OCI-LY7 (cell line): ENCODE measurements at regions not wholly inside any gene's neighbourhood (a gene's known extent, or its start where the extent isn't known, plus 50 kb on each side); places are given as distances from the start of the nearest gene placed in this dataset.

ENCODE experiments used
- BruUV-seq: library from RNA; stranded (reverse); fragments of 400-500 nt; replicated peaks from 2 replicates; lab custom pipeline; 2021; lab: Mats Ljungman, UMichigan
- CTCF ChIA-PET: fragments of 300-600 bp; sonication (Branson Sonifier 250); formaldehyde crosslinking; loops from one replicate; lab custom pipeline; 2022; ENCODE audit warnings: antibody characterized with exemption; ENCODE audit not compliant: unreplicated experiment; lab: Charles Lee
- POLR2A ChIA-PET: fragments of 300-600 bp; sonication (Branson Sonifier 250); formaldehyde crosslinking; loops from one replicate; lab custom pipeline; 2022; ENCODE audit warnings: antibody characterized with exemption; lab: Charles Lee
- DNase-seq: peaks from one replicate; pipeline ENCODE4 v3.0.0-alpha.2; 2015; ENCODE audit warnings: low spot score
- H2AFZ ChIP-seq: fragments of 200-600 bp; sonication (generic), shearing (Covaris generic); 2 replicates; pipeline ENCODE4 v1.6.1; 2014; ENCODE audit warnings: mild to moderate bottlenecking, antibody characterized with exemption, low read length, moderate library complexity
- H3K27ac ChIP-seq: fragments of 200-600 bp; sonication (generic); 2 replicates; pipeline ENCODE4 v1.5.1; 2014; ENCODE audit warnings: mixed run types, low read depth, mild to moderate bottlenecking, moderate library complexity, low read length, inconsistent platforms; ENCODE audit not compliant: poor library complexity, severe bottlenecking
- H3K36me3 ChIP-seq: fragments of 200-600 bp; sonication (generic); 2 replicates; pipeline ENCODE4 v1.6.1; 2014; ENCODE audit warnings: mild to moderate bottlenecking, antibody characterized with exemption, low read length, moderate library complexity, mixed read lengths; ENCODE audit not compliant: insufficient read depth
- H3K4me1 ChIP-seq: fragments of 200-600 bp; sonication (generic); 2 replicates; pipeline ENCODE4 v1.5.1; 2014; ENCODE audit warnings: mild to moderate bottlenecking, low read length; ENCODE audit not compliant: insufficient read depth, poor library complexity, severe bottlenecking
- H3K4me2 ChIP-seq: fragments of 200-600 bp; sonication (generic); 2 replicates; pipeline ENCODE4 v1.6.1; 2014; ENCODE audit warnings: mild to moderate bottlenecking, low read length
- H3K4me3 ChIP-seq: fragments of 200-600 bp; sonication (generic); 2 replicates; pipeline ENCODE4 v1.5.1; 2014; ENCODE audit warnings: mild to moderate bottlenecking, low read depth, low read length; ENCODE audit not compliant: poor library complexity, severe bottlenecking
- H3K79me2 ChIP-seq: fragments of 200-600 bp; sonication (generic); 2 replicates; pipeline ENCODE4 v1.6.1; 2016; ENCODE audit warnings: low read depth, mild to moderate bottlenecking, low read length, moderate library complexity, mixed read lengths; ENCODE audit not compliant: insufficient read depth
- H3K9me2 ChIP-seq: fragments of 200-600 bp; sonication (generic); 2 replicates; pipeline ENCODE4 v1.6.1; 2016; ENCODE audit warnings: mild to moderate bottlenecking, low read length, mixed read lengths; ENCODE audit not compliant: insufficient read depth
- H3K9me3 ChIP-seq: fragments of 200-600 bp; sonication (generic); 2 replicates; pipeline ENCODE4 v1.6.1; 2014; ENCODE audit warnings: mild to moderate bottlenecking, mixed run types, low read length, mixed read lengths
- H4K20me1 ChIP-seq: fragments of 200-600 bp; sonication (generic); 2 replicates; pipeline ENCODE4 v1.6.1; 2014; ENCODE audit warnings: mild to moderate bottlenecking, antibody characterized with exemption, low read length, moderate library complexity, mixed read lengths; ENCODE audit not compliant: insufficient read depth
- CTCF ChIP-seq: fragments of 200-600 bp; sonication (generic); conservative IDR thresholded peaks from 2 replicates; pipeline ENCODE4 v1.5.1; 2014; ENCODE audit warnings: mild to moderate bottlenecking, antibody characterized with exemption, low read length, moderate library complexity, mixed read lengths
- EZH2phosphoT487 ChIP-seq: fragments of 200-600 bp; sonication (generic); IDR thresholded peaks from 2 replicates; pipeline ENCODE4 v1.6.1; 2018; ENCODE audit warnings: low read depth, borderline replicate concordance, mild to moderate bottlenecking, mixed run types, antibody characterized with exemption, low read length, moderate library complexity, mixed read lengths
- intact Hi-C: fragments of 100-400 bp; cut with micrococcal nuclease; formaldehyde crosslinking; loops from one replicate; pipeline ENCODE4 v1.10.0; 2022; ENCODE audit not compliant: unreplicated experiment

DNA sequence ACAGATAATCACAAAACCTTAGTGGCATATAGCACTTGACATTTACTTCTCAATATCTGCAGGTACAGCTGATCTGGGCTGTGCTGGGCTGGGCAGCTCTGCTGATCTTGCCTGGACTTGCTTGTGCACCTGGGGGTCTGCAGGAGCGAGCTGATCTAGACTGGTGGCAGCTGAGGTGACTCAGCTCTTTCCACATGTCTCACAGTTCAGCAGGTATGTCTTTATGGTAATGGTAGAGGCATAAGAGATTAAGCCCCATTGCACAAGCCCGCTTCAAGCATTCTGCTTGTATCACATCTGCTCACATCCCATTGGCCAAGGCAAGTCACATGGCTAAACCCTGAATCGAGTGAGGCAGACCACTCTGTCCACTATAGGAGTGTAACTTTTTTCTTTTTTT is 506.7 kb downstream of the BCOR start:
- POLR2A ChIA-PET = no interaction called here
- no peak overlapping the region for H3K4me2 ChIP-seq
- no peaks in the 10 kb centered on the region for H3K36me3 ChIP-seq
- no peaks in the 10 kb centered on the region for H3K9me2 ChIP-seq
- no peak overlapping the region for H3K27ac ChIP-seq
- H3K79me2 ChIP-seq = no peaks in the 10 kb centered on the region
- H3K9me3 ChIP-seq = no peaks in the 10 kb centered on the region
- TF ChIP-seq EZH2phosphoT487 (no peak), CTCF (no peak)
- no peak overlapping the region for H2AFZ ChIP-seq
- H3K4me3 ChIP-seq = no peak overlapping the region
- H3K4me1 ChIP-seq = no peaks in the 10 kb centered on the region
- no peaks in the 10 kb centered on the region for H4K20me1 ChIP-seq
- BruUV-seq = no TSS peak
- no peak for DNase-seq
- CTCF ChIA-PET = no interaction called here
- intact Hi-C loops = no loop called here

- H3K4me3 ChIP-seq = no peak overlapping the region
- intact Hi-C loops = no loop called here
- H3K79me2 ChIP-seq = no peaks in the 10 kb centered on the region
- H3K4me1 ChIP-seq = no peaks in the 10 kb centered on the region
- ChIA-PET POLR2A (interaction anchor here (0.7 kb wide), 1 partner anchor 15 kb away, joined by 3 read pairs; no protein-coding TSS in a partner anchor), CTCF (no interaction called here)
- no peaks in the 10 kb centered on the region for H3K36me3 ChIP-seq
- H4K20me1 ChIP-seq = no peaks in the 10 kb centered on the region
- no peaks in the 10 kb centered on the region for H3K9me3 ChIP-seq
- H3K9me2 ChIP-seq = no peaks in the 10 kb centered on the region
- no peak overlapping the region for H3K27ac ChIP-seq
- BruUV-seq = no TSS peak
- no peak for DNase-seq
- no peak overlapping the region for H2AFZ ChIP-seq
- H3K4me2 ChIP-seq = no peak overlapping the region
- no peak for TF ChIP-seq CTCF
- no peak for TF ChIP-seq EZH2phosphoT487
These were observed 505.0 kb downstream of the BCOR start for GRCh38 chrX:39592776-39593175.

- Histone ChIP-seq H2AFZ (no peak overlapping the region), H3K9me3 (no peaks in the 10 kb centered on the region), H4K20me1 (no peaks in the 10 kb centered on the region), H3K9me2 (no peaks in the 10 kb centered on the region), H3K27ac (no peak overlapping the region), H3K4me3 (no peak overlapping the region), H3K4me1 (no peaks in the 10 kb centered on the region), H3K4me2 (no peak overlapping the region), H3K36me3 (no peaks in the 10 kb centered on the region), H3K79me2 (no peaks in the 10 kb centered on the region)
- no peak for DNase-seq
- POLR2A ChIA-PET = interaction anchor here (0.6 kb wide), 1 partner anchor 53 kb away, joined by 3 read pairs; no protein-coding TSS in a partner anchor
- intact Hi-C loops = no loop called here
- TF ChIP-seq CTCF (no peak), EZH2phosphoT487 (no peak)
- CTCF ChIA-PET = no interaction called here
- BruUV-seq = no TSS peak
These were observed 501.8 kb downstream of the BCOR start for GRCh38 chrX:39595977-39596376.
